Panc1 (cell line): ENCODE measurements at regions not wholly inside any gene's neighbourhood (a gene's known extent, or its start where the extent isn't known, plus 50 kb on each side); places are given as distances from the start of the nearest gene placed in this dataset.

ENCODE experiments used
- ATAC-seq: fragments of 200-7000 bp; cut with Tn5 transposase; 2 replicates; pipeline ENCODE4 v1.9.1; 2020; ENCODE audit warnings: mild to moderate bottlenecking, moderate library complexity
- BruUV-seq: library from RNA; stranded (reverse); fragments of 400-500 nt; replicated peaks from 2 replicates; lab custom pipeline; 2021; lab: Mats Ljungman, UMichigan
- CTCF ChIA-PET: fragments of 300-600 bp; sonication (Branson Sonifier 250); formaldehyde crosslinking; loops from one replicate; lab custom pipeline; 2022; ENCODE audit warnings: antibody characterized with exemption; lab: Charles Lee
- POLR2A ChIA-PET: fragments of 300-600 bp; sonication (Branson Sonifier 250); formaldehyde crosslinking; loops from one replicate; lab custom pipeline; 2022; ENCODE audit warnings: antibody characterized with exemption; lab: Charles Lee
- DNase-seq: peaks from one replicate; pipeline ENCODE4 v3.0.0-alpha.2; 2010; ENCODE audit warnings: low read depth, low spot score
- H3K27ac ChIP-seq: 2 replicates; pipeline ENCODE4 v1.5.1; 2011; ENCODE audit warnings: mild to moderate bottlenecking, low read length, inconsistent platforms
- H3K27me3 ChIP-seq: fragments of 200-500 bp; sonication (Bioruptor generic); 2 replicates; pipeline ENCODE4 v1.6.0; 2014; ENCODE audit warnings: low read length, inconsistent platforms; ENCODE audit not compliant: control insufficient read depth, insufficient read depth
- H3K36me3 ChIP-seq: fragments of 200-500 bp; sonication (Bioruptor generic); 2 replicates; pipeline ENCODE4 v1.5.1; 2014; ENCODE audit warnings: inconsistent platforms, mild to moderate bottlenecking, low read length, moderate library complexity; ENCODE audit not compliant: control insufficient read depth, insufficient read depth
- H3K4me1 ChIP-seq: 2 replicates; pipeline ENCODE4 v1.5.1; 2011; ENCODE audit warnings: inconsistent platforms, mild to moderate bottlenecking, low read length, moderate library complexity; ENCODE audit not compliant: control insufficient read depth, insufficient read depth
- H3K4me3 ChIP-seq, 2 experiments: 2 replicates each; pipeline ENCODE4 v1.5.1; 2011 to 2012; ENCODE audit warnings: low read depth in 2 of 2, low read length in 2 of 2, mild to moderate bottlenecking in 2 of 2, inconsistent platforms in 1 of 2, moderate library complexity in 1 of 2
- H3K9me3 ChIP-seq: fragments of 200-500 bp; sonication (Bioruptor generic); 2 replicates; pipeline ENCODE4 v1.5.1; 2014; ENCODE audit warnings: low read depth, mild to moderate bottlenecking, inconsistent platforms, low read length, moderate library complexity; ENCODE audit not compliant: control insufficient read depth, insufficient read depth
- POLR2AphosphoS5 ChIP-seq: IDR thresholded peaks from 2 replicates; pipeline ENCODE4 v1.6.1; 2012; ENCODE audit warnings: mild to moderate bottlenecking, low read depth, low read length, moderate library complexity
- SIN3A ChIP-seq: IDR thresholded peaks from 2 replicates; pipeline ENCODE4 v1.6.1; 2012; ENCODE audit warnings: low read depth, mild to moderate bottlenecking, low read length, moderate library complexity, borderline replicate concordance; ENCODE audit not compliant: insufficient read depth
- TCF7L2 ChIP-seq: IDR thresholded peaks from 2 replicates; pipeline ENCODE4 v1.6.1; 2011; ENCODE audit warnings: mild to moderate bottlenecking, low read depth, low read length, inconsistent platforms
- in situ Hi-C: cut with HindIII; loops from 2 replicates; pipeline ENCODE4 v1.10.0; 2016; ENCODE audit warnings: low sequenced_read_pairs, low pct_unique_long_range_greater_than_20kb
- intact Hi-C: fragments of 100-400 bp; cut with micrococcal nuclease; formaldehyde crosslinking; loops from one replicate; pipeline ENCODE4 v1.10.0; 2022; ENCODE audit not compliant: unreplicated experiment
- TF ChIP-seq, protein P1 (sequence below), 2 experiments: IDR thresholded peaks; 2 replicates each; pipeline ENCODE4 v1.6.1; 2011 to 2012; ENCODE audit warnings: low read depth in 2 of 2, control low read depth in 1 of 2, low read length in 1 of 2, mild to moderate bottlenecking in 1 of 2, moderate library complexity in 1 of 2; ENCODE audit not compliant: insufficient read depth in 1 of 2
- TF ChIP-seq, protein P2 (sequence below): fragments of 450-650 bp; IDR thresholded peaks from 2 replicates; pipeline ENCODE4 v1.5.1; 2017; ENCODE audit warnings: mild to moderate bottlenecking

DNA sequence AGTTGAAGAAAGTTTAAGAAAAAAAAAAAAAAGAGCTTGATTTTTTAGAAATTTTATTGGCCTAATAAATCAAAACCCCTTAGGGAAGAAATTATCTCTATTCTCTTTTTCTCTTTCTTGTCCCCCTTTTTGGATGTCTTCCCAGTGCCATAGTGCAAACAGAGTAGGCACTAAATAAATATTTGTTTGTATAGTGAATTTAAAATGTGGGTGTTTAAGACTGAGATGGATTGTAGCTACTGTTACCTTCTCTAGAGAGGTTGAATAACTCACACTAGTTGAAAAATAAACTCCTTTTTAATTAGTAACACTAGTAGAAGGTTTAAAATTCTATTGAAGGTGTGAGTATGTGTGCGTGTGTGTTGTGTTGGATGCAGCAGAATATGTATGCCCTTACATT is 783.8 kb downstream of the NXPH1 start:
- in situ Hi-C loops: no loop called here
- DNase-seq: no peak

DNA sequence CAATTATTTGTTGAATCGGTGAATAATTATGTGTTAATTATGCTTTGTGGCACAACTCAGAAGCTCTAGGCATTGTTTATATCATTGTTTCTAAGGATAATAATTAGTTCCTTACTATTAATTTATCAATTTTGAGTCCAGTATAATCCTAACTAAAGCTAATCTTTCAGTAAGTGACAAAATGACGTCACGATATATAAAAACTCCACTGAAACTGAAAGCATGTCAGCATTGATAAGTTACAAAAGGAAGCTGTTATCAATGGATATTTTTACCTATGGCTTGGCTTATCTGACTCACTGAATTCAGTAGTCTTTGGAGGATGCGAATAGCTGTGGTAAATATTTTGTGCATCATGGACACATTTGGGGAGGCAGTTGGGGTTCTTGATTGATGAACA is 793.1 kb downstream of the NXPH1 start:
- Histone ChIP-seq H3K36me3 (no peaks in the 10 kb centered on the region), H3K4me3 (no peak overlapping the region), H3K4me1 (no peaks in the 10 kb centered on the region), H3K9me3 (no peaks in the 10 kb centered on the region), H3K27ac (no peak overlapping the region), H3K27me3 (no peaks in the 10 kb centered on the region)
- intact Hi-C loops (no loop called here), in situ Hi-C loops (no loop called here)
- DNase-seq (no peak), ATAC-seq (no peak)
- BruUV-seq: no TSS peak
- TF ChIP-seq TCF7L2 (no peak), SIN3A (no peak), POLR2AphosphoS5 (no peak)
- TF ChIP-seq, protein P1, sequence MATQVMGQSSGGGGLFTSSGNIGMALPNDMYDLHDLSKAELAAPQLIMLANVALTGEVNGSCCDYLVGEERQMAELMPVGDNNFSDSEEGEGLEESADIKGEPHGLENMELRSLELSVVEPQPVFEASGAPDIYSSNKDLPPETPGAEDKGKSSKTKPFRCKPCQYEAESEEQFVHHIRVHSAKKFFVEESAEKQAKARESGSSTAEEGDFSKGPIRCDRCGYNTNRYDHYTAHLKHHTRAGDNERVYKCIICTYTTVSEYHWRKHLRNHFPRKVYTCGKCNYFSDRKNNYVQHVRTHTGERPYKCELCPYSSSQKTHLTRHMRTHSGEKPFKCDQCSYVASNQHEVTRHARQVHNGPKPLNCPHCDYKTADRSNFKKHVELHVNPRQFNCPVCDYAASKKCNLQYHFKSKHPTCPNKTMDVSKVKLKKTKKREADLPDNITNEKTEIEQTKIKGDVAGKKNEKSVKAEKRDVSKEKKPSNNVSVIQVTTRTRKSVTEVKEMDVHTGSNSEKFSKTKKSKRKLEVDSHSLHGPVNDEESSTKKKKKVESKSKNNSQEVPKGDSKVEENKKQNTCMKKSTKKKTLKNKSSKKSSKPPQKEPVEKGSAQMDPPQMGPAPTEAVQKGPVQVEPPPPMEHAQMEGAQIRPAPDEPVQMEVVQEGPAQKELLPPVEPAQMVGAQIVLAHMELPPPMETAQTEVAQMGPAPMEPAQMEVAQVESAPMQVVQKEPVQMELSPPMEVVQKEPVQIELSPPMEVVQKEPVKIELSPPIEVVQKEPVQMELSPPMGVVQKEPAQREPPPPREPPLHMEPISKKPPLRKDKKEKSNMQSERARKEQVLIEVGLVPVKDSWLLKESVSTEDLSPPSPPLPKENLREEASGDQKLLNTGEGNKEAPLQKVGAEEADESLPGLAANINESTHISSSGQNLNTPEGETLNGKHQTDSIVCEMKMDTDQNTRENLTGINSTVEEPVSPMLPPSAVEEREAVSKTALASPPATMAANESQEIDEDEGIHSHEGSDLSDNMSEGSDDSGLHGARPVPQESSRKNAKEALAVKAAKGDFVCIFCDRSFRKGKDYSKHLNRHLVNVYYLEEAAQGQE (IDR thresholded peaks at IDR 0.05; ENCODE audit: insufficient read depth in 1 of 2, low read depth in 2 of 2, low read length in 1 of 2): no peak
- TF ChIP-seq, protein P2, sequence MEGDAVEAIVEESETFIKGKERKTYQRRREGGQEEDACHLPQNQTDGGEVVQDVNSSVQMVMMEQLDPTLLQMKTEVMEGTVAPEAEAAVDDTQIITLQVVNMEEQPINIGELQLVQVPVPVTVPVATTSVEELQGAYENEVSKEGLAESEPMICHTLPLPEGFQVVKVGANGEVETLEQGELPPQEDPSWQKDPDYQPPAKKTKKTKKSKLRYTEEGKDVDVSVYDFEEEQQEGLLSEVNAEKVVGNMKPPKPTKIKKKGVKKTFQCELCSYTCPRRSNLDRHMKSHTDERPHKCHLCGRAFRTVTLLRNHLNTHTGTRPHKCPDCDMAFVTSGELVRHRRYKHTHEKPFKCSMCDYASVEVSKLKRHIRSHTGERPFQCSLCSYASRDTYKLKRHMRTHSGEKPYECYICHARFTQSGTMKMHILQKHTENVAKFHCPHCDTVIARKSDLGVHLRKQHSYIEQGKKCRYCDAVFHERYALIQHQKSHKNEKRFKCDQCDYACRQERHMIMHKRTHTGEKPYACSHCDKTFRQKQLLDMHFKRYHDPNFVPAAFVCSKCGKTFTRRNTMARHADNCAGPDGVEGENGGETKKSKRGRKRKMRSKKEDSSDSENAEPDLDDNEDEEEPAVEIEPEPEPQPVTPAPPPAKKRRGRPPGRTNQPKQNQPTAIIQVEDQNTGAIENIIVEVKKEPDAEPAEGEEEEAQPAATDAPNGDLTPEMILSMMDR: no peak
- POLR2A ChIA-PET: no interaction called here
- CTCF ChIA-PET: no interaction called here

More for the DNA sequence above, 783.8 kb downstream of the NXPH1 start:
- Histone ChIP-seq H3K27me3 (no peaks in the 10 kb centered on the region), H3K4me1 (no peaks in the 10 kb centered on the region), H3K36me3 (no peaks in the 10 kb centered on the region), H3K4me3 (no peak overlapping the region), H3K9me3 (0 out of 2 replicates have a peak, but pooled peaks cover 3% of the 10 kb centered on the region), H3K27ac (no peak overlapping the region)
- CTCF ChIA-PET: no interaction called here
- TF ChIP-seq, protein P2: no peak
- TF ChIP-seq TCF7L2 (no peak), POLR2AphosphoS5 (no peak)
- TF ChIP-seq, protein P1 (IDR thresholded peaks at IDR 0.05; ENCODE audit: insufficient read depth in 1 of 2, low read depth in 2 of 2, low read length in 1 of 2): no peak
- intact Hi-C loops: no loop called here
- BruUV-seq: no TSS peak
- no peak for ATAC-seq
- POLR2A ChIA-PET: no interaction called here
